Prostate gland (tissue), 2 donors: ENCODE measurements at regions not wholly inside any gene's neighbourhood (a gene's known extent, or its start where the extent isn't known, plus 50 kb on each side); places are given as distances from the start of the nearest gene placed in this dataset.

Experiments
- DNase-seq: peaks from one replicate; pipeline ENCODE4 v3.0.0-alpha.2; 2019; ENCODE audit warnings: low spot score
- H3K27ac ChIP-seq, 2 donors: fragments of 200-600 bp; sonication (generic); 2 replicates each; pipeline ENCODE4 v1.5.1; 2017 to 2019
- H3K27me3 ChIP-seq: fragments of 200-600 bp; sonication (generic); replicated peaks from 2 replicates; pipeline ENCODE4 v1.5.1; 2019; ENCODE audit not compliant: insufficient read depth
- H3K36me3 ChIP-seq, 2 donors: fragments of 200-600 bp; sonication (generic); 1 replicate in 1 of 2; 2 replicates in 1 of 2; pipeline versions ENCODE4 v1.5.1 to v1.8.1; 2017 to 2019
- H3K4me1 ChIP-seq: fragments of 200-600 bp; sonication (generic); replicated peaks from 2 replicates; pipeline ENCODE4 v1.5.1; 2019
- H3K4me3 ChIP-seq, 2 donors: fragments of 200-600 bp; sonication (generic); 2 replicates each; pipeline ENCODE4 v1.5.1; 2017 to 2019
- H3K9me3 ChIP-seq: fragments of 200-600 bp; sonication (generic); 2 replicates; pipeline ENCODE4 v1.5.1; 2017
- CTCF ChIP-seq, 4 experiments: fragments of 200-600 bp in 2 of 4; fragments of 450-650 bp in 2 of 4; sonication (generic) in 2 of 4; IDR thresholded peaks; 1 replicate in 3 of 4; 2 replicates in 1 of 4; pipeline ENCODE4 v1.5.1; 2016 to 2019; ENCODE audit warnings: antibody characterized with exemption in 4 of 4, mild to moderate bottlenecking in 2 of 4, moderate library complexity in 2 of 4
- POLR2A ChIP-seq: fragments of 450-650 bp; IDR thresholded peaks from one replicate; pipeline ENCODE4 v1.6.1; 2016; ENCODE audit warnings: antibody characterized with exemption, mild to moderate bottlenecking
- POLR2AphosphoS5 ChIP-seq: sonication (generic); formaldehyde crosslinking; IDR thresholded peaks from one replicate; pipeline ENCODE4 v1.6.1; 2017; ENCODE audit warnings: antibody characterized with exemption
- WGBS: methylation state at CpG from one replicate; pipeline ENCODE4 v1.1.5; 2018; 5-methylcytosine and 5-hydroxymethylcytosine counted together
- intact Hi-C: fragments of 100-400 bp; cut with DNase I; formaldehyde crosslinking; loops from one replicate; pipeline ENCODE4 v1.14.2; 2022

GRCh38 chr11:33474866-33475265 lies 217.7 kb downstream of the HIPK3 start:
- Histone ChIP-seq H3K4me3 (no peak overlapping the region), H3K27me3 (no peaks in the 10 kb centered on the region), H3K9me3 (no peaks in the 10 kb centered on the region), H3K27ac (no peak overlapping the region), H3K4me1 (no peaks in the 10 kb centered on the region), H3K36me3 (no peaks in the 10 kb centered on the region)
- DNase-seq, result no peak
- 68% methylated on average over 4 of the region's 4 CpGs for WGBS
- no peak for TF ChIP-seq CTCF (IDR thresholded peaks at IDR 0.05)
- intact Hi-C loops, result no loop called here

- 45% methylated on average over 1 of the region's 1 CpG for WGBS
- Histone ChIP-seq H3K27me3 (no peaks in the 10 kb centered on the region), H3K4me1 (no peaks in the 10 kb centered on the region), H3K4me3 (no peak overlapping the region), H3K9me3 (no peaks in the 10 kb centered on the region), H3K27ac (no peak overlapping the region), H3K36me3 (no peaks in the 10 kb centered on the region)
- no peak for DNase-seq
- no peak for TF ChIP-seq CTCF (IDR thresholded peaks at IDR 0.05)
- no peak for TF ChIP-seq POLR2AphosphoS5
- no peak for TF ChIP-seq POLR2A
- intact Hi-C loops, result no loop called here
These were observed 214.4 kb downstream of the HIPK3 start for GRCh38 chr11:33471541-33471940.

GRCh38 chr11:33467966-33468365 lies 210.8 kb downstream of the HIPK3 start:
- no peak overlapping the region for H3K27ac ChIP-seq
- 94% methylated on average over 4 of the region's 4 CpGs for WGBS
- DNase-seq, result no peak
- no peaks in the 10 kb centered on the region for H3K9me3 ChIP-seq
- no peaks in the 10 kb centered on the region for H3K4me1 ChIP-seq
- TF ChIP-seq POLR2A, result no peak
- TF ChIP-seq POLR2AphosphoS5, result no peak
- TF ChIP-seq CTCF (IDR thresholded peaks at IDR 0.05), result no peak
- intact Hi-C loops, result no loop called here
- H3K4me3 ChIP-seq, result no peak overlapping the region
- no peaks in the 10 kb centered on the region for H3K27me3 ChIP-seq
- no peaks in the 10 kb centered on the region for H3K36me3 ChIP-seq

- Histone ChIP-seq H3K9me3 (no peaks in the 10 kb centered on the region), H3K27me3 (no peaks in the 10 kb centered on the region), H3K4me1 (no peaks in the 10 kb centered on the region), H3K4me3 (no peak overlapping the region), H3K27ac (no peak overlapping the region), H3K36me3 (no peaks in the 10 kb centered on the region)
- intact Hi-C loops, result no loop called here
- TF ChIP-seq POLR2A (no peak), POLR2AphosphoS5 (no peak), CTCF (IDR thresholded peaks at IDR 0.05) (no peak)
- DNase-seq, result no peak
- WGBS, result 78% methylated on average over 4 of the region's 4 CpGs
These were observed 205.9 kb downstream of the HIPK3 start for GRCh38 chr11:33463059-33463458.

- Histone ChIP-seq H3K27ac (no peak overlapping the region), H3K9me3 (no peaks in the 10 kb centered on the region)
These were observed 204.4 kb downstream of the HIPK3 start for GRCh38 chr11:33461369-33462125.

More at GRCh38 chr11:33461369-33462125, 204.4 kb downstream of the HIPK3 start:
- intact Hi-C loops, result no loop called here
- 64% methylated on average over 4 of the region's 4 CpGs for WGBS
- Histone ChIP-seq H3K27me3 (no peaks in the 10 kb centered on the region), H3K4me1 (no peaks in the 10 kb centered on the region), H3K36me3 (no peaks in the 10 kb centered on the region), H3K4me3 (no peak overlapping the region)
- DNase-seq, result no peak
- no peak for TF ChIP-seq CTCF (IDR thresholded peaks at IDR 0.05)
